H1 (cell line): ENCODE measurements at regions not wholly inside any gene's neighbourhood (a gene's known extent, or its start where the extent isn't known, plus 50 kb on each side); places are given as distances from the start of the nearest gene placed in this dataset.

Source experiments
- EZH2 ChIP-seq: fragments of 200-600 bp; sonication (generic); IDR thresholded peaks from 2 replicates; pipeline ENCODE4 v1.7.1; 2012; ENCODE audit warnings: low read depth, mild to moderate bottlenecking, moderate library complexity, low read length, inconsistent platforms; ENCODE audit not compliant: severe bottlenecking
- POLR2A ChIP-seq, 2 experiments: IDR thresholded peaks; 1 replicate in 1 of 2; 2 replicates in 1 of 2; pipeline ENCODE4 v1.6.1; 2011; ENCODE audit warnings: low read depth in 2 of 2, low read length in 2 of 2, mild to moderate bottlenecking in 2 of 2; ENCODE audit errors: control extremely low read depth in 1 of 2
- TF ChIP-seq, protein P1 (sequence below), 3 experiments: IDR thresholded peaks; 1 replicate in 2 of 3; 2 replicates in 1 of 3; pipeline versions ENCODE4 v1.5.1 to v1.6.1; 2011; ENCODE audit warnings: low read length in 3 of 3, mild to moderate bottlenecking in 3 of 3, inconsistent platforms in 2 of 3, low read depth in 1 of 3, moderate library complexity in 1 of 3; ENCODE audit not compliant: insufficient read depth in 1 of 3; ENCODE audit errors: control extremely low read depth in 1 of 3

DNA sequence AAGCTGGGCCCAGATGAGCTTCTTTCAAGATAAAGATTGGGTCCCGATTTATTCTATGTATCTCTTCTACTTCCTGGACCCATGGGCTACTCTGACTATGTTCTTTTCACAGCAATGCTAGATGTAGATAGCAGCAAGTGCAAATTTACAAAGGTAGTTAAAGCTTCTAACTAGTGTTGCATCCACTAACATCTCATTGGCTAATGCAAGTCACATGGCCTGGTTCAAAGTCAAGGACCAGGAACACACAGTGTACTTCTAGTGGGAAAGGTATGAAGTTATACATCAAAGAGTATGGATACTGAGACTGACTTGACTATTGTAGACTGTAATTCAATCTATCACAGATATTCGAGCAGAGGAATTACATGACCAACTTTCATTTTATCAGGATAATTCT, 588.8 kb downstream of the PLA2G4A start:
- no peak for TF ChIP-seq EZH2
- TF ChIP-seq POLR2A (IDR thresholded peaks at IDR 0.05; ENCODE audit: control extremely low read depth in 1 of 2, low read depth in 2 of 2, low read length in 2 of 2), result no peak
- TF ChIP-seq, protein P1, sequence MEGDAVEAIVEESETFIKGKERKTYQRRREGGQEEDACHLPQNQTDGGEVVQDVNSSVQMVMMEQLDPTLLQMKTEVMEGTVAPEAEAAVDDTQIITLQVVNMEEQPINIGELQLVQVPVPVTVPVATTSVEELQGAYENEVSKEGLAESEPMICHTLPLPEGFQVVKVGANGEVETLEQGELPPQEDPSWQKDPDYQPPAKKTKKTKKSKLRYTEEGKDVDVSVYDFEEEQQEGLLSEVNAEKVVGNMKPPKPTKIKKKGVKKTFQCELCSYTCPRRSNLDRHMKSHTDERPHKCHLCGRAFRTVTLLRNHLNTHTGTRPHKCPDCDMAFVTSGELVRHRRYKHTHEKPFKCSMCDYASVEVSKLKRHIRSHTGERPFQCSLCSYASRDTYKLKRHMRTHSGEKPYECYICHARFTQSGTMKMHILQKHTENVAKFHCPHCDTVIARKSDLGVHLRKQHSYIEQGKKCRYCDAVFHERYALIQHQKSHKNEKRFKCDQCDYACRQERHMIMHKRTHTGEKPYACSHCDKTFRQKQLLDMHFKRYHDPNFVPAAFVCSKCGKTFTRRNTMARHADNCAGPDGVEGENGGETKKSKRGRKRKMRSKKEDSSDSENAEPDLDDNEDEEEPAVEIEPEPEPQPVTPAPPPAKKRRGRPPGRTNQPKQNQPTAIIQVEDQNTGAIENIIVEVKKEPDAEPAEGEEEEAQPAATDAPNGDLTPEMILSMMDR (IDR thresholded peaks at IDR 0.05; ENCODE audit: control extremely low read depth in 1 of 3, insufficient read depth in 1 of 3, low read depth in 1 of 3, low read length in 3 of 3), result no peak
